ENCODE measurements at regions not wholly inside any gene's neighbourhood (a gene's known extent, or its start where the extent isn't known, plus 50 kb on each side); places are given as distances from the start of the nearest gene placed in this dataset.

- TF ChIP-seq CTCF (IDR thresholded peaks at IDR 0.05; ENCODE audit: low read length) (no peak), EZH2 (IDR thresholded peaks at IDR 0.05; ENCODE audit: borderline replicate concordance, low read length) (no peak)
Measured at GRCh38 chr2:156956161-156956560, 301.3 kb upstream of the GALNT5 start.

Data from OCI-LY1 (cell line).